ENCODE measurements at regions not wholly inside any gene's neighbourhood (a gene's known extent, or its start where the extent isn't known, plus 50 kb on each side); places are given as distances from the start of the nearest gene placed in this dataset.

DNA sequence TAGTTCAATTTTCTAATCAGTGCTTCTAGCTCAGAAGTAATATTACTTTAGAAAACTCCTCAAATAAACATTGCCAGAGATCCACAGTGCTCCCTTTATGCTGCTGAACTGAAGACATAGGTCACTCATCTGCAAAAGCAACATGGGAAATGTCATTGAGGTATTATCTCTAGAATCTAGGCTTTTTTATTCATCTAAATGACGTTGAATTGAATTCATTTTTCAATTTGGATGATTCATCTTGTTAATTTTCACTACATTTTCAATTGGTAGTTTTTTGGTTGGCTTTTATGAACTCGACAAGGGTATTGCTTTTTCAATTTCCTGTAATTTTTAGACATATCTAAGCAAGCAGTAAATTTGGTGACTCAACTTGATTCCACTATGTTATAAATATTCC lies 275.4 kb downstream of the NFKBIZ start:
- DNase-seq = no peak

DNA sequence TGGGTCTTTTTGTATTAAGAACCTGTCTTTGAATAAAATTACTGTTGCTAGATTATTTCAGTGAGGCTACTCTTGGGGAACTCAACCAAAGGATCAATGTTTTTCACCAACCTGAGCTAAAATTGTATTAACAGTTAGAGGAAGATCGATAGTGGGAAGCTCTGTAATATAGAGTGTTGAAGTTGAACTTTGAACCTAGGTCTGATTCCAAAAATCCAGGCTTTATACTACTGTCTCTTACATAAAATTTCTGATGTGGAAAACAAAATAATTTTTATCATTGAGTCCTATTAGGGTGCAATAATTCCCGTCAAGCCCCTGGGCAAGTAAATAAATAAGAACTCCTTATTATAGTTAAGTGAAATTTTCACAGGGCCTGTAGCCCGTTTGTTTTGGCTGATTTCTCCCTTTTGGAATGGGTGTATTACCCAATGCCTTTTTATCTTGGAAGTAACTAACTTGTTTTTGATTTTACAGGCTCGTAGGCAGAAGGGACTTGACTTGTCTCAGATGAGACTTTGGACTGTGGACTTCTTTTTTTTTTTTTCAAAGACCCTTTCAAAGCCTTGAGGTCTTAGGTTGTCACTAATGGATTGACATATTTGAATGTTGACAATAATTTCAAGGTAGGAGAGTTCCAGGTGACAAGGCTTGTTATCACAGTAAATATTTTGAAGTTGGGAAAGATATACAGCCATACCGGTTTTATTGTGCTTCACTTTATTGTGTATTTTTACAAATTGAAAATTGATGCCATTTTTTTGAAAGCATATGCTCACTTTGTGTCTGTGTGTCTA lies 276.1 kb downstream of the NFKBIZ start:
- DNase-seq = no peak

DNA sequence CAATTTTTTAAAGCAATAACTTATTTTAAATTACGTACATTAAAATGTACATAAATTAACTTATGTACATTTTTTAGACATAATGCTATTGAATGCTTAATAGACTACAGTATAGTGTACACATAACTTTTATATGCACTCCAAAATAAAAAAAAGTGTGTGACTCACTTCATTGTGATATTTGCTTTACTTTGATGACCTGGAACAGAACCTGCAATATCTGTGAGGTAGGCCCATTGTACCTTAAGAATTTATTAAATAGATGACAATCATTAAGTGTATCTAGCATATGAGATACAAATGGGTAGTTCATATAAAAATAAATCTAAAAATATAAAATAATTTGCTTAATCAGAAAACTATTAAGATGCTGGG lies 276.7 kb downstream of the NFKBIZ start:
- no peak for DNase-seq

DNA sequence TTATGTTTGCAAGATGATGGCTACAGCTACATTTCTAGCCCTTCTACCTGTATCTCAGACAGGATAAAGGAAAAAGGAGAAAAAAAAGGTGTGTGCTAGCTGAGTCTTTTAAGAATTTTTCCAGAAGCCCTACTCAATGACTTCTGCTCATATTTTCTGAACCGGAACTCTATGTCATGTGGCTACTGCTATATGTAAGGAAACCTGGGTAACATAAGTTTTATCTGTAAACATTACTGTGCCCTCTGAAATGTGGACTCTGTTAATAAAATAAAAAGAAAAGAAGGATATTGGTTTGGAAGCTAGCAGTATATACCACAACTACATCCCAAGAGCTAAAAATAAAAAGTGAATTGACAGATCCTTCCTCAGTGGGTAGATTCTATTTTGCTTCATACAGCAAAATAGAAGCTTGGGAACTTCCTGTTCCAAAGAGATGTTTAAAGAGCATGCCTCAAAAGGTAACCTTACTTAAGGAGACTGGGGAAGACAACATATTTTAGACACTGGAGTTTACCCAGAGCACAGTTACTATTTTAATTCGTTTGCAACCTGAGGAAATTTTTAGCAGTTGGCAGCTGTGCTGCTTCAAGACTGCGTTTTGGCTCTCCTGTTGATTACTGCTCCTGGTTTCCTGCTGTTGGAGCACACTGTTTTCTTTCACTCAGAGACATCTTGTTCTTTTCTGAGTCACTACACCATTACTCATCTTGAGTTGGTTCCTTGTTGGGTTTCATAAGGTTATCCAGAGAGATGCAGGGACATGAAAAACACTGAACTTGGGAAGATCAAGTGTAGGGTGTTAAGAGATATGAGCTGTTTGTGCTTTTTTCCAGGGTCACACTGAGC lies 280.7 kb downstream of the NFKBIZ start:
- no peak for DNase-seq

DNA sequence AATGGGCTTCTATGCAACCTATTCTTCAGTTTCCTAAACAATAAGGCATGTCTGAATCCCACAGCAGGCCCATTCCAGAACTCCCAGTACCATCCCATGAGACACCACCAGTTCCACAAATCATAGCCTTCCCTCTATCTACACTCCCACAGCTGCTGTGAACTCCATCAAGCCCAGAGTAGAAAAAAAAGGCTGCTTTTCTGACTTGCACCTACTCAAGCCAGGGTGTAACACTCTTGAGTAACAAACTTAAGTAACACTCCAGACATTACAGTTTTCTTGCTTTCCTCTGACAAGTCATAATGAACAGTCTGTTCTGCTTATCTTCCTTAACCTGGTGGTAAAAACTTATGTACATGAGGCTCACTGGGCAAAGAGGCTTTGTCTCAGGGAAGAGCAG lies 283.1 kb downstream of the NFKBIZ start:
- DNase-seq = no peak

DNA sequence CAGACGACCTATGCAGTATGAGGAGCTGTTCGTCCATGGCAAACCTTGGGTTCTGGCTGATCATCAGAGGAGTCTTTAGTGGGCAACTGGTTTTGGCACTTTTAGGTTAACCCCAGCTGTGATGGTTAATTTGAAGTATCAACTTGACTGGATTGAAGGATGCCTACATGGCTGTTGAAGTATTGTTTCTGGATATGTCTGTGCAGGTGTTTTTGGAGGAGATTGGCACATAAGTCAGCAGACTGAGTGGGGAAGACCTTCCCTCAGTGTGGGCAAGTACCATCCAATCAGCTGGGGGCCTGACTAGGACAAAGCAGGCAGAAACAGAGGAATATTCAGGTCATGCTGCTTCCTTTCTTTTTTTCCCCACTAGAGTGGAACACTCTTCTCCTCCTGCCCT lies 284.1 kb downstream of the NFKBIZ start:
- DNase-seq = no peak

DNA sequence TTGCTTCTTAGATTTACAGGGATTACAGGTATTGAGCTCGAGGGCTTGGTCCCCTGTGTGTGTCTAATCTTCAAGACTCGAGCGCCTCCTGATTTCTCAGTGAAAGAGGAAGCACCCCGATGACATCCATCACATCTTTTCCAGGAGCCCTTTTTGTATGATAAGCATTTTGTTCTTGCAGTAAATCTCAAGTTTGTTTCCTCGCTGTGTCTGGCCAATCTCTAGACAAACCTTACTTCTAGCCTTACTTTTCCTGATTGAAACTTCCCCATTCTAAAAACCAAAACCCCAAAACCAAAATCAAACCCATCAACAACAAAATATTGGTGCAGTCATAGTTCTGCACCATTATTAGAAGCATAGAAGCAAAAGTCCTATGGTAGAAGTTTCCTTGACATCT lies 286.0 kb downstream of the NFKBIZ start:
- DNase-seq = no peak

DNA sequence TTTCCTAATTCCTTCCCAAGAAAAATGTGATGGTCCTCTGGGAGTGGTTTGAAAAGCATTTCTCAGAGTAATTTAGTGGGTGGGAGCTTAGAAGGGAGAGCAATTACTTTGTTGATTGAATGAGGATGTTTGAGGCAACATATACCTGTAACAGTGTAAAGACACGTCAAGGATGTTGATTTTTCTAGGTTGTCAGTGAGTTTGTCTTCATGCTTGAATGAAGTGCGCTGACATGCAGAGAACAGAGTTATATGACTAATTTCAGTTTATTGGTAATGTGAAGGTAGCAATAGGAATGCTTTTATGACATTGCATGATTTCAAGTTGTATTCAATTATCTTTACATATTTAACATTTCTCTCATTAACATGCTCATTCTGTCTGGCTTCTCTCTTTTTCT lies 286.9 kb downstream of the NFKBIZ start:
- DNase-seq = no peak

DNA sequence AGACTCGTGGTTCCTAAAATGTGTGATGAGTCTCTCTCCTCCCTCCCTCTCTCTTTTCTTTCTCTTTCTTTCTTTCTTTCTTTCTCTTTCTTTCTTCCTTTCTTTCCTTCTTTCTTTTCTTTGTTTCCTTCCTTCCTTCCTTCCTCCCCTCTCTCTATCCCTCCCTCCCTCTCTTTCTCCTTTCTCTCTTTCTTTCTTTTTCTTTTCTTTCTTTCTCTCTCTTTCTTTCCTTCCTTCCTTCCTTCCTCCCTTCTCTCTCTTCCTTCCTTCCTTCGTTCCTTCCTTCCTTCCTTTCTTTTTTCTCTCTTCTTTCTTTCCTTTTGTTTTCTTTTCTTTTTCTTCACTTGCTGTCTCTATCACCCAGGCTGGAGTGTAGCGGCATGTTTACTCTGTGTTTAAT lies 290.8 kb downstream of the NFKBIZ start:
- DNase-seq = no peak

DNA sequence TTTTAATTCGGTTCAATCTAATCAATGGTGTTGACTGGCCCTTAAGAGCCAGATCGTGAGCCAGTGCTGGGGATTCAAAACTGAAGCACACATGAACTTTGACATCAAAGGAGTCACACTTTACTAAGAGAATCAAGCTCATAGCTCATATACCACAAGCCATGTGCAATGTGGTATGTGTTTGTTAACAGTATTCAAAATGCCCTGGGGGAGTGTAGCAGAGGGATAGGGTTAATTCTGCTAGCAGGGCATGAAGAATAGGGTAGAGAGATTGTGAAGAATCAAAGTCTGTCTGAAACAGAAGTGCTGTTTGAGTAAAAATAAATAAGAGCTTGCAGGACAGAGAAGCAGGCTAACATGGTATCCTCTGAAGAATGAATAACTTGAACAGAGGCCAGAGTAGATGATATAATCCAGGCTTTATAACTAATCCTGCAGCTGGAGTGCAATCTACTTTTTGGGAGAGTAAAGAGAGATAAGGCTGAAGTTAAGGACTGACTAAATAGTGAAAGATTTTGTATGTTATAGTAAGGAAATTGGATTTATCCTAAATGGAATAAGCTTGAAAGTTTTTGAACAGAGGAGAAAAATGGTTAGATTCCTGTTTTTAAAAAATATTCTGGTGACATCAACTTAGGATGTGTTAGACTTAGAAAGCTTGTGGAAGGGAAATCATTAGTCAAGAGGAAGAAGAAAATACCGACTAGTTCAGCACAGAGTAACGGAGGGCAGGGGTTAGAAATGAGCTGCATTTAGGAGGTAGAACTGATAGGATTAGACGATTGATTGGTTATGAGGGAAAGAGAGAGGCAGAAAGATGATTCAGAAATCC lies 292.0 kb downstream of the NFKBIZ start:
- no peak for DNase-seq

DNA sequence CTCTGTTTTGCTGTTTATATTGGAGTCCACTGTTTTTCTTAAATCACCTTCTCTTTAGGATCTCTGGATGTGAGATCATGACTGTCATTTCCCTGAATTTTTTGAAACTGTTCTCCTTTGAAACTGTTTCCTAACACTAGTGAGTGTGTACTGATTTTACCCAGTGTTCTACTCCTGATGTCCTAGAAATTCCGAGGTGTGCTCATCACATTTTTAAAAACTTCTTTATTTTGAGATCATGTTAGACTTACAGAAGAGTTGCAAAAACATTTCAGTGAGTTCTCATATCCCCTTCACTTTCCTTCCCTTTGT lies 292.6 kb downstream of the NFKBIZ start:
- no peak for DNase-seq

DNA sequence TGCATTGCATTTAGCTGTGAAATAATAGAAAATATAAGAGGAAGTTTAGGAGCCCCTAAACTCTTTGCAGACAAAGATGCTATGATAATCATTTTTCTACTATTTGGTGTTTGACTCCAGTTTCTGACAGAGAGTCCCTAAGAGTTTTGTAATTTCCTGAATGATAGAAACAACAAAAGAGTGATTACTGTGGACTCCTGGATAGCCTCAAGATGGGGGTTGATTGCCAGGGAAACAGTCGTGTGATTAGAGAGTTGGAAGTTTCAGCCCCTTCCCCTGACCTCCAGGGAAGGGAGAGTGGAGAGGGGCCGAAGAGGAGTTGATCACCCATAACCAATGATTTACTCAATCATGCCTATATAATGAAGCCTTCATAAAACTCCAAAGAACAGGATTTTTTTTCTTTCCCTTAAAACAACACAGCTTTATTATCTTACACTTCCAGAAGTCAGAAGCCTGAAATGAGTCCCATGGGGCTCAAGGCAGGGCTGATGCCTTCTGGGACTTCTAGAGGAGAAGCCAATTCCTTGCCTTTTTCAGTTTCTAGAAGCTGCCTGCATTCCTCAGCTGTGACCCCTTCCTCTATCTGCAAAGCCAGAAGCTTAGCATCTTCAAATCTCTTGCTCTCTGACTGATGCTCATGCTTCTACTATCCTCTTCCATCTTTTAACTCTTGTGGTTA lies 292.3 kb upstream of the ZPLD1 start:
- no peak for DNase-seq

DNA sequence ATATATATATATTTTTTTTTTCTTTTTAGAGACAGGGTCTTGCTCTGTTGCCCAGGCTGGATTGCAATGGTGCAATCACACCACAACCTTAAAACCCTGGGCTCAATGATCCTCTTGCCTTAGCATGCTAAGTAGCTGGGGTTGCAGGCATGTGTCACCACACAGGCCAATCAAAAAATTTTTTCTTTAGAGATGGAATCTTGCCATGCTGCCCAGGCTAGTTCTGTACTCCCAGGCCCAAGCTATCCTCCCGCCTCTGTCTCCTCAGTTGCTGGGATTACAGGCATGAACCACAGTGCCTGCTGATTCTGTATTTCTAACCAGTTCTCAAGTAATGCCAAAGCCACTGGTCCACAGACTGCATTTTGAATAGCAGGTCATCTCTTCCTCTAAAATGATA lies 291.3 kb upstream of the ZPLD1 start:
- no peak for DNase-seq

DNA sequence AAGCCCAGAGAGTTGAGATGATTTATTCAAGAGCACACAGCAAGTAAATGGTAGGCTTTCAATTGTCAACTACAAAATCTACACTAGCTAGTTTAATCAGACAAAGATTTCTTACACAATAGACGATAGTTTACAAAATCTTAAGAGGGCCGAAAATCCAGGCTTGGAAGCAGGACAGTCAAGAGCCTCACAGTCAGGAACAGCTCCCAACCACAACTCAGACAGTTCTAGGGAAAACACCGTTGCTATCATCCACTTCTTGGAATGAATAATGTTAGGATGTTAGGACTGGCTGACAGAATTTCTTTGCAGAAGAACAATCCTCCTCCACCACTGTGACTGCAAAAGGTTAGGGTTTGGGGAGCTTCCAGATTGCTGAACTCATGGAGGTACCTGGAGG lies 290.8 kb upstream of the ZPLD1 start:
- DNase-seq = no peak

DNA sequence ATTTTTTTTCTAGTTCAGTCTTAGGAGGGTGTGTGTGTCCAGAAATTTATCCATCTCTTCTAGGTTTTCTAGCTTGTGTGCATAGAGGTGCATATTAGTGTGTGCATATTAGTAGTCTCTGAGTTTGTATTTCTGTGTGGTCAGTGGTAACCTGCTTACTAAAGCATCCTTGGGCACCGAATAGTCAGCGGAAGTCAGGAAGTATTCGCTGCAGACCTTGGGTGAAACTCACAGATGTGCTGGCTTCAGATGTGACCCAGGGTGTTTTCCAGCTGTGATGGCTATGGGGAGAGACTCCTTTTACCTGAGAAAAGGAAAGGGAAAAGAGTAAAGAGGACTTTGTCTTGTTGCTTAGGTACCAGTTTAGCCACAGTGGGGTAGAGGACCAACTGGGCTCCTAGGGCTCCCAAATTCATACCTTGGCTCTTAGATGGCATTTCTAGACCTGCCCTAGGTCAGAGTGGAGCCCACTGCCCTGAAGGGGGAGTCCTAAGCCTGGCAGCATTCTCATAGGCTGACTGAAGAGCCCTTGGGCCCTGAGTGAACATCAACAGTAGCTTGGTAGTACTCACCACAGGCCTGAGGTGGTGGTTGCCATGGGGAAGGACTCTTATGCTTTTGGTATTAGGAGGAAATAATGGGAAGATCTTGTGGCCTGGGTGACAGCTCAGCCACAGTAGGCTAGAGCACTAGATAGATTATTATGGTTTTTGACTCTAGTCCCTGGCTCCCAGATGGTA lies 286.0 kb upstream of the ZPLD1 start:
- no peak for DNase-seq

DNA sequence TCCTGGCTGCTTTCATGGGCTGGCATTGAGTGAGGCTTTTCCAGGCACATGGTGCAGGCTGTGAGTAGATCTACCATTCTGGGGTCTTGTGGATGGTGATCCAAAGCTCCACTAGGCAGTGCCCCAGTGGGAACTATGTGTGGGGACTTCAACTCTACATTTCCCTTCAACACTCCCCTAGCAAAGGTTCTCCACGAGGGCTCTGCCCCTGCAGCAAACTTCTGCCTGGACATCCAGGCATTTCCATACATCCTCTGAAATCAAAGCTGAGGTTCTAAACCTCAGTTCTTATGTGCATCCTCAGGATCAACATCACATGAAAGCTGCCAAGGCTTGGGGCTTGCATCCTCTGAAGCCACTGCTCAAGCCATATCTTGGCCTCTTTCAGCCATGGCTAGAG lies 282.9 kb upstream of the ZPLD1 start:
- no peak for DNase-seq

DNA sequence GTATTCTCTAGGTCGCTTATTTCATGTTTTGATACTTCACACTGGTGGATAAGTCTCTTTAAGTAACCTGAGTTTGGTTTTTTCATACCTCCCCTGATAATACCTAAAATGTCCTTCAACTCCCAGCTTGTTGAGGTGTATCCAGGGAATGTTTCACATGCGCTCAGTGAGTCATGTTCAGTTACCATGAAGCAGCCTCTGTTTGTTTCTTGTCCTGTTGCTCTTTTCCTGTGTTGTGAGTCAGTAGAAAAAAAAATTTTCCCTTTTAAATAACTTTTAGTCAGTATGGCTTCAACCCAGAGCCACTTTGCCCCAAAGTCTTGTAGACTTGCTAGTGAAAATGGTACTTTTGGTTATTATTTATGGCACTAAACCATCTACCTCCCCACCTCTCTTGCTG lies 278.4 kb upstream of the ZPLD1 start:
- no peak for DNase-seq

DNA sequence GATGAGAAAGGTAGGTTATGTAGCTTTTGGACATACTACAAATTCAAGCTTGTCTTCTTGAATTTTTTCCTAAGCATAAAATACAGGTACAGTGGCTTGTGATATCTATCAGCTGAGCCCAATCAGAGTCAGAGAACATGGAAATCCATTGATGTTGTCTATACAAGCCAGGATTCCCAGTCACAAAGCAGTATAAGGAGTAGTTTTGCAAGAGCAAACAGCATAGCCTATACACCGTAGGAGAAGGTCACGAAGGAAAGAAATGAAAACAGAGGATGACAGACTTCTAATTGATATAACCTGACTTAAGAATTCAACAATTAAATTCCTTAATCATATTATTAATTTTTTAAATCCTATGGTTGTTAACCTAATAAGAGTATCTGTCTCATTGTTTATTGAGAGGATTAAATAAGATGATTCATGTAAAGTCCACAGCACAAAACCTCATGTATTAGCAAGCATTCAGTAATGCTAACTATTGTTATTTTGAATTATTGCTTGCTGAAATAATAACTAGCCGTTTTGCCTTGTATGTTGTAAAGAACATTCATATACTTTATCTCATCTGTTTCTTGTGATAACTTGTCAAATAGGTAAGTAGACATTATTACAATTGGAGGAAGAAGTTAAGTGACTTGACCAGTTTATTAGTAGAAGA lies 276.6 kb upstream of the ZPLD1 start:
- no peak for DNase-seq

DNA sequence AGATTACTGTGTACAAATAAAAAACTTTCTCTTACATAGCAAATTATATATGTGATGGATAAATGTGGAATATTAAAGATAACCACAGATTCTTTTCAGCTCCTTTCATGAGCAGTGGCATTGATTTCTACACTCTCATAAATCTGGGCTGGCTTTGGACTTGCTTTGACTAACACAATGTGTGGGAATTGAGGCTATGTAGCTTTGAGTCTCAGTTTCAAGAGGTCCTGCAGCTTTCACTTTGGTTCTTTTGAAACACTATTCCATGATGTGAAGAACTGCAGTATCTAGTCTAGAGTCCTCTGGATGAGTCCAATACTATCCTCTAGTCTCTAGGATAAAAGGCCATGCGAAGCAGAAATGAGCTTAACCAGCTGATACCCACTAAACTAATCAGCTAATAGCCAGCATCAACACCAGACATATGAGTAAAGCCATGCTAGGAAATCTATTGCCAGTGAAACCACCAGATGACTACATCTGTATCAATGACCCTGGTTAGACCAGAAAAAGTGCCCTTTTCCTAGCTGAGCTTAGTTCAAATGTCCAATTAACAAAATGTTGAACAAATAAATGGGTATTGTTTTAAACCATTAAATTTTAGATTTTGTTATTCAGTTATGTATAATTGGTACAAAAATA lies 274.9 kb upstream of the ZPLD1 start:
- DNase-seq = no peak

DNA sequence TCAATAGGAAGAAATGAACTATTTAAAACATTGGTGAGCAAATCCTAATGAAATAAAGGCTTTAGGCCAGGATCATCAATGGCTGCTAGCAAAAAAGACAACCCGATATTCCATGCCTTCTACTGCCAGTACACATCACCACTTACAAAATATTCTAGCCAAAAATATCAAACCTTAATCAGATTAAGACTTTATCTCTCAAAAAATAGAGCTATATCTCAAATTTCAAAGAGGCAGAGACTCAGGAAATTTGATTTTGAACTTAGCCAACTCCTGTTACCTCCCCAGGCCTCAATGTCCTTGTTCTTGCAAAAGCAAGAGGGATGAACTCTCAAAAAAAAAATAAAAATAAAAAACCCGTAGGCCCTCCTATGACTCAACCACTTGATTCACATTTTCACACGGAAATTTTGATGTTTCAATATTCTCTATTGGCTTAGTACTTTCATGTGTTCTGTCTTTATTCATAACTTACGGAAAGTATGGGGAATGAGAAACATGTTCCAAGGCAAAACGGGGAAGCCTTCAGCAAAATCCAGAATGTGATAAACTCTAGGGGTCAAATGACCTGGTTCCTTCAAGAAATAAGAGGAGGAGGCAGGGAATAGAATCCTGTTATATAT lies 273.3 kb upstream of the ZPLD1 start:
- no peak for DNase-seq

DNA sequence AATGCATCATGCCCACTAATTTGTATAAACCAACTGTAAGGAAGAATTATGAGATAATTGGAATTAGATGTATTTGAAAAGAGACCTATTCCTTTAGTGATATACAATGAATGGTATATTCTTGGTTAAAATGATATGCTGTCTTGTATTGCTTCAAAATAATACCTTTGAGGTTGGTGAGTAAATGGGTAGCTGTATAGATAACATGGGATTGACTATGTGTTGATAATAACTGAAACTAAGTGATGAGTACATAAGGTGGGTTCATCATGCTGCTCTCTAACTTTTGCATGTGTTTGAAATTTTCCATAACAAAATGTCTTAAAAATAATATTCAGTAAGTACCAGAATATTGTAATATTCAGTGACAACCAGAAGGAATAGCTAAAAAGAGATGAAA lies 272.6 kb upstream of the ZPLD1 start:
- no peak for DNase-seq
